HL-60 (cell line): ENCODE measurements at regions not wholly inside any gene's neighbourhood (a gene's known extent, or its start where the extent isn't known, plus 50 kb on each side); places are given as distances from the start of the nearest gene placed in this dataset.
"Not testable (repeated sequence)": the region's sequence is repeated elsewhere in the genome, so short reads cannot be mapped to it uniquely, and the experiment has no call there.

Experiments
- GABPA ChIP-seq: IDR thresholded peaks from 2 replicates; pipeline ENCODE4 v1.6.1; 2012; ENCODE audit warnings: low read depth
- POLR2AphosphoS5 ChIP-seq: IDR thresholded peaks from 2 replicates; pipeline ENCODE4 v1.6.1; 2012; ENCODE audit warnings: low read depth
- TF ChIP-seq, protein P1 (sequence below): IDR thresholded peaks from one replicate; pipeline ENCODE4 v1.5.1; 2011; ENCODE audit warnings: low read length, control low read depth, inconsistent platforms; ENCODE audit not compliant: insufficient read depth
- TF ChIP-seq, protein P2 (sequence below): IDR thresholded peaks from 2 replicates; pipeline ENCODE4 v1.6.1; 2012; ENCODE audit warnings: low read depth; ENCODE audit not compliant: insufficient replicate concordance

DNA sequence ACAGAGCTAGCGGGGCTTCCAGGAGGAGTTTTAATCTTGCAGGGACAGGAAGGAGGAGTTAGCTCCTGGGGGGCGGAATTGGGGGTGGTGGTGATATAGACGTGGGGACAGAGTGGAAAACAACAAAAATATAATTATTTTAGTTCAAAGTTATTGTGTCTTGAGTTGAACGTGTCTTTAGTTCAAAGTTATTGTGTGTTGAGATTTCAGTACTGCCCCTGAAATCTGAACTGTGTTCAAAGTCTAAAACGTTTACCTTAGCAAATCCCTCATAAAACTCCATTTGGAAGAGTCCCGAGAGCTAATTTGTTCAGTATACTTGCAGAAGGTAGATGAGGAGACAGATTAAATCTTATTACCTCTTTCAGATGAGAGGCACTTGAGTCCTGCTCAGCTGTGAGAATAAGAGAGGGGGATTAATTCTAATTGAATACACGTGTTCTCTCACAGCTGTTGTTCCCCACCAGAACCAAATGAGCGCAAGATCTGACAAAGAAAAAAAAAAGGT is 132.4 kb upstream of the ALDH3B2 start:
- TF ChIP-seq, protein P1, sequence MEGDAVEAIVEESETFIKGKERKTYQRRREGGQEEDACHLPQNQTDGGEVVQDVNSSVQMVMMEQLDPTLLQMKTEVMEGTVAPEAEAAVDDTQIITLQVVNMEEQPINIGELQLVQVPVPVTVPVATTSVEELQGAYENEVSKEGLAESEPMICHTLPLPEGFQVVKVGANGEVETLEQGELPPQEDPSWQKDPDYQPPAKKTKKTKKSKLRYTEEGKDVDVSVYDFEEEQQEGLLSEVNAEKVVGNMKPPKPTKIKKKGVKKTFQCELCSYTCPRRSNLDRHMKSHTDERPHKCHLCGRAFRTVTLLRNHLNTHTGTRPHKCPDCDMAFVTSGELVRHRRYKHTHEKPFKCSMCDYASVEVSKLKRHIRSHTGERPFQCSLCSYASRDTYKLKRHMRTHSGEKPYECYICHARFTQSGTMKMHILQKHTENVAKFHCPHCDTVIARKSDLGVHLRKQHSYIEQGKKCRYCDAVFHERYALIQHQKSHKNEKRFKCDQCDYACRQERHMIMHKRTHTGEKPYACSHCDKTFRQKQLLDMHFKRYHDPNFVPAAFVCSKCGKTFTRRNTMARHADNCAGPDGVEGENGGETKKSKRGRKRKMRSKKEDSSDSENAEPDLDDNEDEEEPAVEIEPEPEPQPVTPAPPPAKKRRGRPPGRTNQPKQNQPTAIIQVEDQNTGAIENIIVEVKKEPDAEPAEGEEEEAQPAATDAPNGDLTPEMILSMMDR = not testable (repeated sequence)
- TF ChIP-seq POLR2AphosphoS5, GABPA: not testable (repeated sequence)
- TF ChIP-seq, protein P2, sequence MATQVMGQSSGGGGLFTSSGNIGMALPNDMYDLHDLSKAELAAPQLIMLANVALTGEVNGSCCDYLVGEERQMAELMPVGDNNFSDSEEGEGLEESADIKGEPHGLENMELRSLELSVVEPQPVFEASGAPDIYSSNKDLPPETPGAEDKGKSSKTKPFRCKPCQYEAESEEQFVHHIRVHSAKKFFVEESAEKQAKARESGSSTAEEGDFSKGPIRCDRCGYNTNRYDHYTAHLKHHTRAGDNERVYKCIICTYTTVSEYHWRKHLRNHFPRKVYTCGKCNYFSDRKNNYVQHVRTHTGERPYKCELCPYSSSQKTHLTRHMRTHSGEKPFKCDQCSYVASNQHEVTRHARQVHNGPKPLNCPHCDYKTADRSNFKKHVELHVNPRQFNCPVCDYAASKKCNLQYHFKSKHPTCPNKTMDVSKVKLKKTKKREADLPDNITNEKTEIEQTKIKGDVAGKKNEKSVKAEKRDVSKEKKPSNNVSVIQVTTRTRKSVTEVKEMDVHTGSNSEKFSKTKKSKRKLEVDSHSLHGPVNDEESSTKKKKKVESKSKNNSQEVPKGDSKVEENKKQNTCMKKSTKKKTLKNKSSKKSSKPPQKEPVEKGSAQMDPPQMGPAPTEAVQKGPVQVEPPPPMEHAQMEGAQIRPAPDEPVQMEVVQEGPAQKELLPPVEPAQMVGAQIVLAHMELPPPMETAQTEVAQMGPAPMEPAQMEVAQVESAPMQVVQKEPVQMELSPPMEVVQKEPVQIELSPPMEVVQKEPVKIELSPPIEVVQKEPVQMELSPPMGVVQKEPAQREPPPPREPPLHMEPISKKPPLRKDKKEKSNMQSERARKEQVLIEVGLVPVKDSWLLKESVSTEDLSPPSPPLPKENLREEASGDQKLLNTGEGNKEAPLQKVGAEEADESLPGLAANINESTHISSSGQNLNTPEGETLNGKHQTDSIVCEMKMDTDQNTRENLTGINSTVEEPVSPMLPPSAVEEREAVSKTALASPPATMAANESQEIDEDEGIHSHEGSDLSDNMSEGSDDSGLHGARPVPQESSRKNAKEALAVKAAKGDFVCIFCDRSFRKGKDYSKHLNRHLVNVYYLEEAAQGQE = not testable (repeated sequence)
